Endothelial cell of hepatic sinusoid (primary cell): ENCODE measurements at regions not wholly inside any gene's neighbourhood (a gene's known extent, or its start where the extent isn't known, plus 50 kb on each side); places are given as distances from the start of the nearest gene placed in this dataset.
"Not testable (repeated sequence)": the region's sequence is repeated elsewhere in the genome, so short reads cannot be mapped to it uniquely, and the experiment has no call there.

Experiments
- in situ Hi-C: cut with HindIII; loops from 2 replicates; pipeline ENCODE4 v1.10.0; 2017; ENCODE audit warnings: low sequenced_read_pairs

- in situ Hi-C loops, result no loop called here
Measured at GRCh38 chr5:87570366-87570765, 157.6 kb upstream of the CCNH start.

GRCh38 chr5:87562068-87562467, 149.3 kb upstream of the CCNH start:
- in situ Hi-C loops, result no loop called here

- in situ Hi-C loops, result no loop called here
Measured at GRCh38 chr5:87560528-87560927, 147.8 kb upstream of the CCNH start.

GRCh38 chr5:87551911-87552310, 139.2 kb upstream of the CCNH start:
- in situ Hi-C loops, result no loop called here

- in situ Hi-C loops, result no loop called here
Measured at GRCh38 chr5:87541676-87542075, 128.9 kb upstream of the CCNH start.

GRCh38 chr5:87541033-87541432, 128.3 kb upstream of the CCNH start:
- in situ Hi-C loops, result no loop called here

- in situ Hi-C loops, result no loop called here
Measured at GRCh38 chr5:87539839-87540238, 127.1 kb upstream of the CCNH start.

GRCh38 chr5:87536365-87536764, 123.6 kb upstream of the CCNH start:
- in situ Hi-C loops, result no loop called here

GRCh38 chr5:87535706-87536105, 123.0 kb upstream of the CCNH start:
- in situ Hi-C loops, result no loop called here

- in situ Hi-C loops, result no loop called here
Measured at GRCh38 chr5:87529486-87530076, 116.9 kb upstream of the CCNH start.

GRCh38 chr5:87526131-87526530, 113.4 kb upstream of the CCNH start:
- in situ Hi-C loops, result no loop called here

GRCh38 chr5:87524217-87524616, 111.5 kb upstream of the CCNH start:
- in situ Hi-C loops, result no loop called here

GRCh38 chr5:87511778-87512177, 99.0 kb upstream of the CCNH start:
- in situ Hi-C loops, result not testable (repeated sequence)

GRCh38 chr5:87503004-87503403, 90.3 kb upstream of the CCNH start:
- in situ Hi-C loops, result no loop called here

- in situ Hi-C loops, result no loop called here
Measured at GRCh38 chr5:87499478-87500410, 87.0 kb upstream of the CCNH start.
